H1 (cell line): ENCODE measurements at regions not wholly inside any gene's neighbourhood (a gene's known extent, or its start where the extent isn't known, plus 50 kb on each side); places are given as distances from the start of the nearest gene placed in this dataset.

ENCODE experiments used
- CTCF ChIA-PET: fragments of 300-600 bp; sonication (Branson Sonifier 250); formaldehyde crosslinking; loops from one replicate; lab custom pipeline; 2021; ENCODE audit not compliant: partially characterized antibody; lab: Charles Lee
- POLR2A ChIA-PET: fragments of 300-600 bp; sonication (Branson Sonifier 250); formaldehyde crosslinking; loops from one replicate; lab custom pipeline; 2021; ENCODE audit warnings: inconsistent platforms; ENCODE audit not compliant: partially characterized antibody; lab: Charles Lee
- DNase-seq, 2 experiments: peaks; one replicate each; pipeline versions ENCODE4 v3.0.0 to v3.0.0-alpha.2; 2010 to 2022; ENCODE audit warnings: low spot score in 2 of 2, low read depth in 1 of 2, mixed read lengths in 1 of 2
- FAIRE-seq: peaks from 2 replicates; lab custom pipeline; 2011; peaks lifted over from hg19 to GRCh38; lab: Jason Lieb, UNC
- H2AFZ ChIP-seq: 2 replicates; pipeline ENCODE4 v1.8.1; 2012; ENCODE audit warnings: low read length, inconsistent platforms
- H2AK5ac ChIP-seq: 2 replicates; pipeline ENCODE4 v1.6.1; 2013; ENCODE audit warnings: low read depth, low read length
- H2BK120ac ChIP-seq: replicated peaks from 2 replicates; pipeline ENCODE3; 2013; ENCODE audit warnings: low read depth, low read length, inconsistent platforms
- H2BK12ac ChIP-seq: 2 replicates; pipeline ENCODE4 v1.6.1; 2013; ENCODE audit warnings: low read depth, low read length
- H2BK15ac ChIP-seq: 2 replicates; pipeline ENCODE4 v1.6.1; 2013; ENCODE audit warnings: low read length
- H2BK20ac ChIP-seq: 2 replicates; pipeline ENCODE4 v1.6.1; 2013; ENCODE audit warnings: low read length
- H2BK5ac ChIP-seq: 2 replicates; pipeline ENCODE4 v1.6.1; 2013; ENCODE audit warnings: low read depth, low read length
- H3K14ac ChIP-seq: 2 replicates; pipeline ENCODE4 v1.6.1; 2013; ENCODE audit warnings: inconsistent platforms; ENCODE audit not compliant: insufficient read length
- H3K18ac ChIP-seq: 2 replicates; pipeline ENCODE4 v1.6.1; 2013; ENCODE audit warnings: low read length; ENCODE audit errors: extremely low read depth
- H3K23ac ChIP-seq: 2 replicates; pipeline ENCODE4 v1.6.1; 2013; ENCODE audit warnings: inconsistent platforms; ENCODE audit not compliant: insufficient read length
- H3K23me2 ChIP-seq: 2 replicates; pipeline ENCODE4 v1.6.1; 2013; ENCODE audit warnings: low read depth, low read length
- H3K27ac ChIP-seq: 2 replicates; pipeline ENCODE4 v1.6.1; 2011; ENCODE audit warnings: low read depth, low read length, inconsistent platforms
- H3K27me3 ChIP-seq, 4 experiments: replicated peaks in 1 of 4; 1 replicate in 1 of 4; 2 replicates in 3 of 4; pipeline versions ENCODE4 v1.6.1 to v1.8.1; 2011 to 2013; ENCODE audit warnings: low read length in 3 of 4, mild to moderate bottlenecking in 3 of 4, inconsistent platforms in 2 of 4, mixed read lengths in 2 of 4, moderate library complexity in 1 of 4; ENCODE audit not compliant: control insufficient read depth in 3 of 4, insufficient read depth in 3 of 4; ENCODE audit errors: extremely low read depth in 1 of 4
- H3K36me3 ChIP-seq, 4 experiments: 2 replicates each; pipeline versions ENCODE4 v1.6.1 to v1.8.1; 2011 to 2013; ENCODE audit warnings: mild to moderate bottlenecking in 4 of 4, low read length in 3 of 4, moderate library complexity in 2 of 4, control low read depth in 1 of 4, inconsistent platforms in 1 of 4; ENCODE audit not compliant: insufficient read depth in 4 of 4, control insufficient read depth in 2 of 4
- H3K4ac ChIP-seq: replicated peaks from 2 replicates; pipeline ENCODE3; 2013; ENCODE audit warnings: low read length, low read depth, mixed read lengths, inconsistent platforms; ENCODE audit not compliant: insufficient read length
- H3K4me1 ChIP-seq, 4 experiments: replicated peaks in 1 of 4; 1 replicate in 1 of 4; 2 replicates in 3 of 4; pipeline versions ENCODE4 v1.6.1 to v1.8.1; 2011 to 2013; ENCODE audit warnings: low read length in 3 of 4, inconsistent platforms in 2 of 4, mixed read lengths in 1 of 4; ENCODE audit not compliant: insufficient read depth in 4 of 4, control insufficient read depth in 3 of 4
- H3K4me2 ChIP-seq, 2 experiments: 2 replicates each; pipeline versions ENCODE4 v1.6.1 to v1.8.1; 2011 to 2013; ENCODE audit warnings: low read depth in 2 of 2, low read length in 2 of 2, control low read depth in 1 of 2, inconsistent platforms in 1 of 2, mild to moderate bottlenecking in 1 of 2; ENCODE audit not compliant: insufficient read depth in 1 of 2
- H3K4me3 ChIP-seq, 4 experiments: fragments of 200-600, 300-600 bp in 1 of 4; sonication (generic), shearing (Covaris generic), sonication (Bioruptor Twin) in 1 of 4; 2 replicates each; pipeline versions ENCODE4 v1.5.1 to v1.8.1; 2011 to 2016; ENCODE audit warnings: low read length in 4 of 4, low read depth in 3 of 4, control low read depth in 2 of 4, inconsistent platforms in 2 of 4, mild to moderate bottlenecking in 2 of 4, mixed read lengths in 1 of 4, moderate library complexity in 1 of 4; ENCODE audit not compliant: insufficient read depth in 2 of 4; ENCODE audit errors: extremely low read depth in 1 of 4
- H3K56ac ChIP-seq: replicated peaks from 2 replicates; pipeline ENCODE3; 2013; ENCODE audit warnings: low read depth, mild to moderate bottlenecking, mixed read lengths, low read length, inconsistent platforms; ENCODE audit not compliant: insufficient read length
- H3K79me1 ChIP-seq: 2 replicates; pipeline ENCODE4 v1.6.1; 2013; ENCODE audit warnings: low read depth, low read length, control low read depth
- H3K79me2 ChIP-seq, 2 experiments: 2 replicates each; pipeline versions ENCODE4 v1.6.1 to v1.8.1; 2012 to 2013; ENCODE audit warnings: low read length in 2 of 2, mild to moderate bottlenecking in 2 of 2, inconsistent platforms in 1 of 2; ENCODE audit not compliant: insufficient read depth in 2 of 2, control insufficient read depth in 1 of 2
- H3K9ac ChIP-seq, 4 experiments: replicated peaks in 1 of 4; 1 replicate in 1 of 4; 2 replicates in 3 of 4; pipeline versions ENCODE4 v1.6.1 to v1.8.1; 2011 to 2013; ENCODE audit warnings: low read depth in 3 of 4, low read length in 3 of 4, control low read depth in 2 of 4, mild to moderate bottlenecking in 2 of 4, moderate library complexity in 2 of 4, inconsistent platforms in 1 of 4; ENCODE audit errors: extremely low read depth in 1 of 4
- H3K9me3 ChIP-seq, 2 experiments: 2 replicates each; pipeline versions ENCODE4 v1.6.1 to v1.8.1; 2012 to 2013; ENCODE audit warnings: mild to moderate bottlenecking in 2 of 2, moderate library complexity in 2 of 2, control low read depth in 1 of 2, inconsistent platforms in 1 of 2, low read depth in 1 of 2, low read length in 1 of 2, mixed read lengths in 1 of 2; ENCODE audit not compliant: insufficient read depth in 2 of 2
- H4K20me1 ChIP-seq, 2 experiments: replicated peaks in 1 of 2; 2 replicates each; pipeline versions ENCODE3 to v1.8.1; 2011 to 2013; ENCODE audit warnings: inconsistent platforms in 2 of 2, low read length in 2 of 2, mild to moderate bottlenecking in 1 of 2; ENCODE audit not compliant: insufficient read depth in 2 of 2, control insufficient read depth in 1 of 2
- H4K5ac ChIP-seq: 2 replicates; pipeline ENCODE4 v1.6.1; 2013; ENCODE audit warnings: low read length, low read depth, mixed read lengths, inconsistent platforms; ENCODE audit not compliant: insufficient read length
- H4K8ac ChIP-seq: 2 replicates; pipeline ENCODE4 v1.8.0; 2013; ENCODE audit warnings: mild to moderate bottlenecking, moderate library complexity, low read length, inconsistent platforms; ENCODE audit not compliant: insufficient read depth; ENCODE audit errors: extremely low read depth
- H4K91ac ChIP-seq: replicated peaks from 2 replicates; pipeline ENCODE3; 2013; ENCODE audit warnings: low read length, mixed read lengths, inconsistent platforms; ENCODE audit not compliant: insufficient read length
- CEBPB ChIP-seq: IDR thresholded peaks from 2 replicates; pipeline ENCODE4 v1.6.1; 2012; ENCODE audit warnings: low read depth, low read length
- CHD1 ChIP-seq: IDR thresholded peaks from 2 replicates; pipeline ENCODE4 v1.6.1; 2012; ENCODE audit warnings: low read depth, low read length, improper control_type of control experiment
- EP300 ChIP-seq, 2 experiments: IDR thresholded peaks; 1 replicate in 1 of 2; 2 replicates in 1 of 2; pipeline ENCODE4 v1.6.1; 2011 to 2012; ENCODE audit warnings: low read depth in 2 of 2, low read length in 2 of 2, mild to moderate bottlenecking in 2 of 2, borderline replicate concordance in 1 of 2, inconsistent platforms in 1 of 2, moderate library complexity in 1 of 2
- KDM1A ChIP-seq: fragments of 200-600, 300-600 bp; sonication (generic); IDR thresholded peaks from 2 replicates; pipeline ENCODE4 v1.7.1; 2016; ENCODE audit warnings: mild to moderate bottlenecking, low read length, borderline replicate concordance
- POU5F1 ChIP-seq: IDR thresholded peaks from 2 replicates; pipeline ENCODE4 v1.6.1; 2011; ENCODE audit warnings: low read depth, mild to moderate bottlenecking, low read length, moderate library complexity
- SAP30 ChIP-seq: fragments of 300-600 bp; sonication (generic); IDR thresholded peaks from 2 replicates; pipeline ENCODE4 v1.7.1; 2012; ENCODE audit warnings: low read length, moderate library complexity, mild to moderate bottlenecking, inconsistent platforms; ENCODE audit not compliant: insufficient read depth, insufficient replicate concordance
- SRF ChIP-seq: IDR thresholded peaks from 2 replicates; pipeline ENCODE4 v1.6.1; 2011; ENCODE audit warnings: mild to moderate bottlenecking, low read depth, low read length, moderate library complexity
- TAF7 ChIP-seq: optimal IDR thresholded peaks from 2 replicates; pipeline ENCODE3; 2011; ENCODE audit warnings: low read depth, mild to moderate bottlenecking, inconsistent platforms, low read length, moderate library complexity, borderline replicate concordance
- TCF12 ChIP-seq: IDR thresholded peaks from 2 replicates; pipeline ENCODE4 v1.6.1; 2011; ENCODE audit warnings: low read depth, mild to moderate bottlenecking, low read length
- YY1 ChIP-seq: IDR thresholded peaks from 2 replicates; pipeline ENCODE4 v1.6.1; 2011; ENCODE audit warnings: low read depth, mild to moderate bottlenecking, low read length
- ZNF274 ChIP-seq: IDR thresholded peaks from 2 replicates; pipeline ENCODE4 v1.7.0; 2012; ENCODE audit warnings: low read length, borderline replicate concordance; ENCODE audit errors: extremely low read depth
- WGBS, 2 experiments: shearing (Covaris generic) in 1 of 2; methylation state at CpG; one replicate each; pipeline versions ENCODE4 v1.1.6 to v1.1.7; 2013 to 2015; ENCODE audit warnings: low lambda C conversion rate in 2 of 2, mixed read lengths in 2 of 2, inconsistent platforms in 1 of 2, low coverage in 1 of 2, missing lambda C conversion rate in 1 of 2; ENCODE audit not compliant: insufficient replicate concordance in 2 of 2, insufficient coverage in 1 of 2, insufficient read length in 1 of 2; ENCODE audit errors: extremely low coverage in 1 of 2, missing lambda C conversion rate in 1 of 2; 5-methylcytosine and 5-hydroxymethylcytosine counted together

GRCh38 chr1:82073071-82073470, 272.3 kb downstream of the ADGRL2 start:
- Histone ChIP-seq H4K91ac (no peak overlapping the region), H3K4ac (no peak overlapping the region), H3K79me1 (no peaks in the 10 kb centered on the region), H3K14ac (no peak overlapping the region), H4K20me1 (no peaks in the 10 kb centered on the region), H3K9ac (no peak overlapping the region), H2BK12ac (no peak overlapping the region), H4K8ac (no peak overlapping the region), H2AK5ac (no peak overlapping the region), H3K4me2 (no peak overlapping the region), H3K27ac (no peak overlapping the region), H3K56ac (no peak overlapping the region), H3K9me3 (no peaks in the 10 kb centered on the region), H2BK15ac (no peak overlapping the region), H2BK20ac (no peak overlapping the region), H4K5ac (no peak overlapping the region), H3K23ac (no peak overlapping the region), H3K27me3 (peaks cover 0 to 1% (median 0%) of the 10 kb centered on the region in 4 experiments; a peak in 1 of 7 replicates), H3K4me3 (no peak overlapping the region), H3K23me2 (no peaks in the 10 kb centered on the region; the same call in 1 of the 2 replicates), H3K36me3 (no peaks in the 10 kb centered on the region), H2BK120ac (no peak overlapping the region), H2BK5ac (no peak overlapping the region), H3K79me2 (no peaks in the 10 kb centered on the region), H3K4me1 (peaks cover 0 to 3% (median 0%) of the 10 kb centered on the region in 4 experiments; a peak in 1 of 7 replicates), H2AFZ (no peak overlapping the region), H3K18ac (no peak overlapping the region)
- DNase-seq, result no peak
- ChIA-PET CTCF (interaction anchor here (1.6 to 2.0 kb wide), 2 partner anchors 8 to 17 kb away, joined by 5 to 8 read pairs; no protein-coding TSS in a partner anchor), POLR2A (no interaction called here)
- TF ChIP-seq YY1 (no peak), SAP30 (no peak), POU5F1 (no peak), KDM1A (no peak), ZNF274 (no peak), TAF7 (no peak), TCF12 (no peak), SRF (no peak), CHD1 (no peak), EP300 (IDR thresholded peaks at IDR 0.05; ENCODE audit: borderline replicate concordance in 1 of 2, low read depth in 2 of 2, low read length in 2 of 2) (no peak), CEBPB (no peak)
- 100% methylated on average over 1 of the region's 1 CpG; no CpG with 5 or more reads in 1 of the 2 experiments for WGBS, 2 experiments
- no peak for FAIRE-seq
